Neural progenitor cell (in vitro differentiated cells): ENCODE measurements at regions not wholly inside any gene's neighbourhood (a gene's known extent, or its start where the extent isn't known, plus 50 kb on each side); places are given as distances from the start of the nearest gene placed in this dataset.

ENCODE experiments used
- EZH2 ChIP-seq: fragments of 200-600 bp; sonication (generic); IDR thresholded peaks from 2 replicates; pipeline ENCODE4 v1.6.1; 2017; ENCODE audit warnings: antibody characterized with exemption, mild to moderate bottlenecking, moderate library complexity
- EZH2phosphoT487 ChIP-seq: fragments of 200-600 bp; sonication (generic); IDR thresholded peaks from 2 replicates; pipeline ENCODE4 v1.6.1; 2017; ENCODE audit warnings: antibody characterized with exemption
- TF ChIP-seq, protein P1 (sequence below): fragments of 200-600 bp; sonication (generic); IDR thresholded peaks from 2 replicates; pipeline ENCODE4 v1.5.1; 2017; ENCODE audit warnings: antibody characterized with exemption, mild to moderate bottlenecking

DNA sequence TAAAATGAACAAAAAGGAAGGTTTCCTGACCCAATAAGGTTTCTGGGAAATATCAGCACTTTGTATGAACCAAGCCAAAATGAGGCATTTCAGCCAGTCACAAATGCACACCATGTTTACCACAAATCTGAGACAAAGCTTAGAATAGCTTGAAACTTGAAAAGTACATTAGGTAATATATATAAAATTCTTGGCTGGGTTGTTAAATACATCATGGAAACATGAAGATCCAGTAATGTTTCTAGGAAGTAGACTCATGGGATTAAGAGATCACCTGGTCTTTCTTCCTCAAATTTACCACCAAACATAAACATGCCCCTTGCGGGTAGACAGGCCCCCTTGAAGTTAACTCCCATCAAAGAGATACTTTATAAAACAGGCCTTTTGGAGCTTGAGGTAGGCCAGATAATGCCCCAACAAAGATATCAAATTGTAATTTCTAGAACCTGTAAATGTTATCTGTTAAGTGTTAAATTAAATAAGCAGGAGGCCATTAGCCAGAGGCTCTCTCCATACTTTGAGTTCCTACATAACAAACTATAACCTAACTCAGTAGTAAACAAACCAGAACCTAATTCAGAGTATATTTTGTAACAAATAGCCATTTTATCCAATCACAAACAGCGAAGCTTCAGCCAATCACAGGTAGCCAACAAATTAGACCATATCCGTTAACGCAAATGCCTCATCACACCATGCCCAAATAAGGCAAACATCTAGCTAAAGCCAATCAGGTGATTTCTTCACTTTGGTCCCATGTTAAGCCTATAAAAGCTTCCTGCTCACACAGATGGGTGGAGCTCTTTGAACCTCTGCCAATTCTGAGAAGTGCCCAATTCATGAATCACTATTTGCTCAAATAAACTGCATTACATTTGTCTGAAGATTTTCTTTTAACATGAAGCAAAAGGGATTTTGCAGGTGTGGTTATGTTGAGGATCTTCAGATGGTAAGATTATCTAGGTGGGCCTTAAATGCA, 127.9 kb upstream of the TARS1 start:
- TF ChIP-seq, protein P1, sequence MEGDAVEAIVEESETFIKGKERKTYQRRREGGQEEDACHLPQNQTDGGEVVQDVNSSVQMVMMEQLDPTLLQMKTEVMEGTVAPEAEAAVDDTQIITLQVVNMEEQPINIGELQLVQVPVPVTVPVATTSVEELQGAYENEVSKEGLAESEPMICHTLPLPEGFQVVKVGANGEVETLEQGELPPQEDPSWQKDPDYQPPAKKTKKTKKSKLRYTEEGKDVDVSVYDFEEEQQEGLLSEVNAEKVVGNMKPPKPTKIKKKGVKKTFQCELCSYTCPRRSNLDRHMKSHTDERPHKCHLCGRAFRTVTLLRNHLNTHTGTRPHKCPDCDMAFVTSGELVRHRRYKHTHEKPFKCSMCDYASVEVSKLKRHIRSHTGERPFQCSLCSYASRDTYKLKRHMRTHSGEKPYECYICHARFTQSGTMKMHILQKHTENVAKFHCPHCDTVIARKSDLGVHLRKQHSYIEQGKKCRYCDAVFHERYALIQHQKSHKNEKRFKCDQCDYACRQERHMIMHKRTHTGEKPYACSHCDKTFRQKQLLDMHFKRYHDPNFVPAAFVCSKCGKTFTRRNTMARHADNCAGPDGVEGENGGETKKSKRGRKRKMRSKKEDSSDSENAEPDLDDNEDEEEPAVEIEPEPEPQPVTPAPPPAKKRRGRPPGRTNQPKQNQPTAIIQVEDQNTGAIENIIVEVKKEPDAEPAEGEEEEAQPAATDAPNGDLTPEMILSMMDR, result no peak
- TF ChIP-seq EZH2 (no peak), EZH2phosphoT487 (no peak)
